H9 (cell line): ENCODE measurements at regions not wholly inside any gene's neighbourhood (a gene's known extent, or its start where the extent isn't known, plus 50 kb on each side); places are given as distances from the start of the nearest gene placed in this dataset.

ENCODE experiments used
- DNase-seq: peaks from one replicate; pipeline ENCODE4 v3.0.0-alpha.2; 2017
- H2AFZ ChIP-seq: one replicate; pipeline ENCODE4 v1.6.1; 2013; ENCODE audit warnings: mild to moderate bottlenecking, low read length, control low read depth, moderate library complexity
- H2AK5ac ChIP-seq: 2 replicates; pipeline ENCODE4 v1.6.1; 2013; ENCODE audit warnings: low read length, control low read depth, mixed read lengths; ENCODE audit not compliant: insufficient read length
- H2BK120ac ChIP-seq: one replicate; pipeline ENCODE4 v1.6.1; 2013; ENCODE audit warnings: low read depth, mild to moderate bottlenecking, low read length, control low read depth, inconsistent platforms; ENCODE audit not compliant: poor library complexity, severe bottlenecking
- H2BK12ac ChIP-seq: 2 replicates; pipeline ENCODE4 v1.6.1; 2013; ENCODE audit warnings: low read length, control low read depth, mixed read lengths, low read depth; ENCODE audit not compliant: insufficient read length
- H2BK15ac ChIP-seq: 2 replicates; pipeline ENCODE4 v1.6.1; 2013; ENCODE audit warnings: low read depth, low read length, control low read depth
- H2BK20ac ChIP-seq: one replicate; pipeline ENCODE4 v1.6.1; 2013; ENCODE audit warnings: low read depth, mild to moderate bottlenecking, low read length, control low read depth, inconsistent platforms; ENCODE audit not compliant: poor library complexity, severe bottlenecking
- H2BK5ac ChIP-seq: 2 replicates; pipeline ENCODE4 v1.6.1; 2013; ENCODE audit warnings: low read length, control low read depth, mixed read lengths; ENCODE audit not compliant: insufficient read length
- H3K14ac ChIP-seq: 2 replicates; pipeline ENCODE4 v1.6.1; 2013; ENCODE audit warnings: low read length, control low read depth; ENCODE audit not compliant: insufficient read depth
- H3K18ac ChIP-seq: 2 replicates; pipeline ENCODE4 v1.6.1; 2013; ENCODE audit warnings: low read depth, mild to moderate bottlenecking, mixed read lengths, low read length, control low read depth; ENCODE audit not compliant: insufficient read length
- H3K23ac ChIP-seq: 2 replicates; pipeline ENCODE4 v1.6.1; 2013; ENCODE audit warnings: low read length, control low read depth, mixed read lengths, low read depth; ENCODE audit not compliant: insufficient read length
- H3K23me2 ChIP-seq: 2 replicates; pipeline ENCODE4 v1.6.1; 2013; ENCODE audit warnings: low read depth, mild to moderate bottlenecking, mixed read lengths, low read length, control low read depth; ENCODE audit not compliant: insufficient read length, poor library complexity, severe bottlenecking
- H3K27ac ChIP-seq: 2 replicates; pipeline ENCODE4 v1.5.1; 2013; ENCODE audit warnings: low read length, control low read depth, mixed read lengths, low read depth; ENCODE audit not compliant: insufficient read length
- H3K27me3 ChIP-seq: 2 replicates; pipeline ENCODE4 v1.6.1; 2013; ENCODE audit warnings: low read length, control low read depth, inconsistent platforms; ENCODE audit not compliant: insufficient read depth
- H3K4ac ChIP-seq: 2 replicates; pipeline ENCODE4 v1.6.1; 2013; ENCODE audit warnings: low read depth, mild to moderate bottlenecking, control low read depth, inconsistent platforms, low read length, moderate library complexity
- H3K4me1 ChIP-seq: 2 replicates; pipeline ENCODE4 v1.6.1; 2013; ENCODE audit warnings: low read length, control low read depth, inconsistent platforms; ENCODE audit not compliant: insufficient read depth
- H3K4me2 ChIP-seq: 2 replicates; pipeline ENCODE4 v1.6.1; 2013; ENCODE audit warnings: low read length, control low read depth, mixed read lengths; ENCODE audit not compliant: insufficient read length, insufficient read depth
- H3K56ac ChIP-seq: 2 replicates; pipeline ENCODE4 v1.6.1; 2013; ENCODE audit warnings: low read depth, mild to moderate bottlenecking, mixed read lengths, low read length, control low read depth; ENCODE audit not compliant: insufficient read length
- H3K79me1 ChIP-seq: 2 replicates; pipeline ENCODE4 v1.6.1; 2013; ENCODE audit warnings: low read depth, mild to moderate bottlenecking, moderate library complexity, low read length, control low read depth, inconsistent platforms; ENCODE audit not compliant: insufficient read depth, poor library complexity, severe bottlenecking
- H3K79me2 ChIP-seq: 2 replicates; pipeline ENCODE4 v1.6.1; 2013; ENCODE audit warnings: low read length, control low read depth, inconsistent platforms; ENCODE audit not compliant: insufficient read depth
- H3K9ac ChIP-seq: 2 replicates; pipeline ENCODE4 v1.6.1; 2013; ENCODE audit warnings: low read length, control low read depth, mixed read lengths; ENCODE audit not compliant: insufficient read length; ENCODE audit errors: extremely low read depth
- H3K9me3 ChIP-seq: one replicate; pipeline ENCODE4 v1.6.1; 2013; ENCODE audit warnings: low read depth, low read length, inconsistent platforms; ENCODE audit not compliant: control insufficient read depth
- H3T11ph ChIP-seq: one replicate; pipeline ENCODE4 v1.6.1; 2013; ENCODE audit warnings: mild to moderate bottlenecking, low read length, control low read depth, inconsistent platforms
- H4K20me1 ChIP-seq: one replicate; pipeline ENCODE4 v1.6.1; 2013; ENCODE audit not compliant: control insufficient read depth, insufficient read length, insufficient read depth
- H4K5ac ChIP-seq: 2 replicates; pipeline ENCODE4 v1.6.1; 2013; ENCODE audit warnings: low read depth, mild to moderate bottlenecking, mixed read lengths, low read length, control low read depth; ENCODE audit not compliant: insufficient read length
- H4K8ac ChIP-seq: replicated peaks from 2 replicates; pipeline ENCODE4 v1.6.1; 2013; ENCODE audit warnings: low read length, control low read depth, mixed read lengths, low read depth; ENCODE audit not compliant: insufficient read length
- H4K91ac ChIP-seq: 2 replicates; pipeline ENCODE4 v1.6.1; 2013; ENCODE audit warnings: low read depth, mild to moderate bottlenecking, moderate library complexity, mixed read lengths, low read length, control low read depth; ENCODE audit not compliant: insufficient read length
- H3K27ac Mint-ChIP-seq, 3 experiments: 2 replicates in 2 of 3; 3 replicates in 1 of 3; pipeline ENCODE4 v1.8.0; 2020 to 2021; ENCODE audit warnings: mixed read lengths in 3 of 3, mild to moderate bottlenecking in 1 of 3, moderate library complexity in 1 of 3
- H3K27me3 Mint-ChIP-seq: 2 replicates; pipeline ENCODE4 v1.8.0; 2021; ENCODE audit warnings: low read depth, mild to moderate bottlenecking, moderate library complexity, mixed read lengths
- H3K36me3 Mint-ChIP-seq, 3 experiments: 2 replicates in 2 of 3; 3 replicates in 1 of 3; pipeline ENCODE4 v1.8.0; 2020 to 2021; ENCODE audit warnings: low read depth in 3 of 3, mixed read lengths in 3 of 3; ENCODE audit not compliant: insufficient read depth in 1 of 3
- H3K4me1 Mint-ChIP-seq, 2 experiments: 2 replicates each; pipeline ENCODE4 v1.8.0; 2020; ENCODE audit warnings: mixed read lengths in 2 of 2
- H3K4me3 Mint-ChIP-seq, 2 experiments: 2 replicates in 1 of 2; 3 replicates in 1 of 2; pipeline ENCODE4 v1.8.0; 2020 to 2021; ENCODE audit warnings: mild to moderate bottlenecking in 2 of 2, mixed read lengths in 2 of 2, moderate library complexity in 1 of 2
- H3K9me3 Mint-ChIP-seq, 2 experiments: 2 replicates in 1 of 2; 3 replicates in 1 of 2; pipeline ENCODE4 v1.8.0; 2020; ENCODE audit warnings: mild to moderate bottlenecking in 2 of 2, mixed read lengths in 2 of 2, moderate library complexity in 1 of 2
- CTCF ChIP-seq: fragments of 200-600 bp; sonication (generic); conservative IDR thresholded peaks from 3 replicates; pipeline ENCODE4 v1.8.0; 2021; ENCODE audit warnings: antibody characterized with exemption, mild to moderate bottlenecking
- WGBS: extraction: QIAGEN DNeasy Blood & Tissue Kit; methylation state at CpG from one replicate; pipeline ENCODE4 v1.1.7; 2013; ENCODE audit warnings: missing lambda C conversion rate, low lambda C conversion rate, mixed read lengths; ENCODE audit not compliant: insufficient read length; ENCODE audit errors: extremely low coverage; 5-methylcytosine and 5-hydroxymethylcytosine counted together

GRCh38 chr1:199723250-199723956 is 304.1 kb upstream of the NR5A2 start:
- Histone ChIP-seq H3K4me2 (no peak overlapping the region), H2BK120ac (no peak overlapping the region), H2BK20ac (no peak overlapping the region), H3K14ac (no peak overlapping the region), H4K91ac (no peak overlapping the region), H2AFZ (no peak overlapping the region), H3K27me3 (no peaks in the 10 kb centered on the region), H2AK5ac (no peak overlapping the region), H2BK5ac (no peak overlapping the region), H3K79me1 (no peaks in the 10 kb centered on the region), H3K56ac (no peak overlapping the region), H3K27ac (no peak overlapping the region), H3K23me2 (no peaks in the 10 kb centered on the region), H2BK15ac (no peak overlapping the region), H3K4me1 (no peaks in the 10 kb centered on the region), H3K9me3 (no peaks in the 10 kb centered on the region), H3T11ph (no peak overlapping the region), H3K18ac (no peak overlapping the region), H4K5ac (no peak overlapping the region), H3K4ac (no peak overlapping the region), H3K79me2 (no peaks in the 10 kb centered on the region), H3K9ac (no peak overlapping the region), H3K23ac (no peak overlapping the region), H4K20me1 (no peaks in the 10 kb centered on the region), H4K8ac (no peak overlapping the region), H2BK12ac (no peak overlapping the region)
- no peak overlapping the region for H3K27ac Mint-ChIP-seq
- no peaks in the 10 kb centered on the region for H3K27me3 Mint-ChIP-seq
- WGBS = no CpG with 5 or more reads among the region's 4 CpGs
- DNase-seq = no peak
- no peaks in the 10 kb centered on the region for H3K36me3 Mint-ChIP-seq
- peaks cover 4 to 6% of the 10 kb centered on the region in 2 experiments; a peak in 3 of 4 replicates for H3K4me1 Mint-ChIP-seq
- H3K9me3 Mint-ChIP-seq = no peaks in the 10 kb centered on the region
- H3K4me3 Mint-ChIP-seq = no peak overlapping the region
- no peak for TF ChIP-seq CTCF
